HEK293 (cell line): ENCODE measurements at regions not wholly inside any gene's neighbourhood (a gene's known extent, or its start where the extent isn't known, plus 50 kb on each side); places are given as distances from the start of the nearest gene placed in this dataset.
"Not testable (repeated sequence)": the region's sequence is repeated elsewhere in the genome, so short reads cannot be mapped to it uniquely, and the experiment has no call there.

Experiments
- CTCF ChIA-PET: fragments of 350-600 bp; formaldehyde crosslinking; extraction: SDS; loops from one replicate; lab custom pipeline; 2021; ENCODE audit warnings: antibody characterized with exemption; lab: Yijun Ruan, JAX
- POLR2A ChIA-PET: fragments of 300-600 bp; formaldehyde crosslinking; extraction: SDS; loops from one replicate; lab custom pipeline; 2020; ENCODE audit warnings: antibody characterized with exemption, inconsistent platforms; lab: Yijun Ruan, JAX
- H3K27ac ChIP-seq: fragments of 200-500 bp; sonication (Bioruptor generic); 2 replicates; pipeline ENCODE4 v1.5.1; 2014; ENCODE audit warnings: low read depth, low read length, control low read depth, inconsistent platforms; ENCODE audit errors: extremely low read depth
- H3K36me3 ChIP-seq, 2 experiments: fragments of 200-500 bp in 1 of 2; sonication (Bioruptor generic) in 1 of 2; 1 replicate in 1 of 2; 2 replicates in 1 of 2; pipeline ENCODE4 v1.5.1; 2014 to 2017; ENCODE audit warnings: inconsistent platforms in 2 of 2, low read length in 2 of 2; ENCODE audit not compliant: control insufficient read depth in 2 of 2, insufficient read depth in 1 of 2
- H3K4me1 ChIP-seq: fragments of 200-500 bp; sonication (Bioruptor generic); 2 replicates; pipeline ENCODE4 v1.5.1; 2014; ENCODE audit warnings: mild to moderate bottlenecking, low read length, inconsistent platforms; ENCODE audit not compliant: control insufficient read depth, insufficient read depth
- H3K4me3 ChIP-seq: 2 replicates; pipeline ENCODE4 v1.5.1; 2011; ENCODE audit warnings: low read depth, mild to moderate bottlenecking, control low read depth, low read length, moderate library complexity
- H3K9me3 ChIP-seq: fragments of 200-500 bp; sonication (Bioruptor generic); 2 replicates; pipeline ENCODE4 v1.5.1; 2014; ENCODE audit warnings: low read depth, low read length, inconsistent platforms; ENCODE audit not compliant: control insufficient read depth, insufficient read depth
- BCL11A ChIP-seq: fragments of 450-650 bp; formaldehyde crosslinking; IDR thresholded peaks from 2 replicates; pipeline ENCODE4 v1.5.1; 2016; ENCODE audit warnings: low read depth, missing biosample characterization, missing genetic modification characterization
- GLIS2 ChIP-seq: fragments of 450-650 bp; formaldehyde crosslinking; IDR thresholded peaks from 2 replicates; pipeline ENCODE4 v1.5.1; 2016; ENCODE audit warnings: missing biosample characterization, missing genetic modification characterization
- ZBTB17 ChIP-seq: fragments of 450-650 bp; formaldehyde crosslinking; IDR thresholded peaks from 2 replicates; pipeline ENCODE4 v1.5.1; 2016; ENCODE audit warnings: missing biosample characterization, missing genetic modification characterization
- ZBTB8A ChIP-seq: fragments of 450-650 bp; formaldehyde crosslinking; IDR thresholded peaks from 2 replicates; pipeline ENCODE4 v1.5.1; 2016; ENCODE audit warnings: missing biosample characterization, missing genetic modification characterization
- ZNF146 ChIP-seq: fragments of 450-650 bp; formaldehyde crosslinking; IDR thresholded peaks from 2 replicates; pipeline ENCODE4 v1.5.1; 2016; ENCODE audit warnings: missing biosample characterization, missing genetic modification characterization
- ZNF157 ChIP-seq: fragments of 450-650 bp; formaldehyde crosslinking; IDR thresholded peaks from 2 replicates; pipeline ENCODE4 v1.5.1; 2016; ENCODE audit warnings: missing biosample characterization, missing genetic modification characterization
- ZNF2 ChIP-seq: fragments of 450-650 bp; formaldehyde crosslinking; IDR thresholded peaks from 2 replicates; pipeline ENCODE4 v1.5.1; 2016; ENCODE audit warnings: missing biosample characterization, missing genetic modification characterization
- ZNF350 ChIP-seq: fragments of 450-650 bp; formaldehyde crosslinking; IDR thresholded peaks from 2 replicates; pipeline ENCODE4 v1.5.0; 2017; ENCODE audit warnings: missing biosample characterization, mild to moderate bottlenecking, missing genetic modification characterization
- ZNF404 ChIP-seq: fragments of 450-650 bp; formaldehyde crosslinking; IDR thresholded peaks from 2 replicates; pipeline ENCODE4 v1.5.1; 2017; ENCODE audit warnings: missing biosample characterization, missing genetic modification characterization
- ZNF473 ChIP-seq: fragments of 450-650 bp; formaldehyde crosslinking; IDR thresholded peaks from 2 replicates; pipeline ENCODE4 v1.5.1; 2017; ENCODE audit warnings: missing biosample characterization, missing genetic modification characterization
- ZNF501 ChIP-seq: fragments of 450-650 bp; formaldehyde crosslinking; IDR thresholded peaks from 2 replicates; pipeline ENCODE4 v1.5.1; 2016; ENCODE audit warnings: missing biosample characterization, missing genetic modification characterization
- ZNF544 ChIP-seq: fragments of 450-650 bp; formaldehyde crosslinking; IDR thresholded peaks from 2 replicates; pipeline ENCODE4 v1.5.0; 2017; ENCODE audit warnings: missing biosample characterization, missing genetic modification characterization
- ZNF558 ChIP-seq: fragments of 450-650 bp; formaldehyde crosslinking; IDR thresholded peaks from 2 replicates; pipeline ENCODE4 v1.5.1; 2016; ENCODE audit warnings: missing biosample characterization, missing genetic modification characterization
- ZNF580 ChIP-seq: fragments of 450-650 bp; formaldehyde crosslinking; IDR thresholded peaks from 2 replicates; pipeline ENCODE4 v1.5.1; 2016; ENCODE audit warnings: missing biosample characterization, missing genetic modification characterization
- ZNF830 ChIP-seq: fragments of 450-650 bp; IDR thresholded peaks from 2 replicates; pipeline ENCODE4 v1.5.0; 2018; ENCODE audit warnings: missing biosample characterization, missing genetic modification characterization, low read depth, mild to moderate bottlenecking, moderate library complexity
- ZSCAN16 ChIP-seq: fragments of 450-650 bp; formaldehyde crosslinking; IDR thresholded peaks from 2 replicates; pipeline ENCODE4 v1.5.1; 2016; ENCODE audit warnings: missing biosample characterization, missing genetic modification characterization
- TF ChIP-seq, protein P1 (sequence below): fragments of 450-650 bp; formaldehyde crosslinking; IDR thresholded peaks from 2 replicates; pipeline ENCODE4 v1.5.1; 2016; ENCODE audit warnings: missing biosample characterization, missing genetic modification characterization

- TF ChIP-seq BCL11A: no peak
- CTCF ChIA-PET: no interaction called here
- H3K27ac ChIP-seq: no peak overlapping the region
Measured at GRCh38 chr12:28036940-28037339, 64.4 kb upstream of the PTHLH start.

DNA sequence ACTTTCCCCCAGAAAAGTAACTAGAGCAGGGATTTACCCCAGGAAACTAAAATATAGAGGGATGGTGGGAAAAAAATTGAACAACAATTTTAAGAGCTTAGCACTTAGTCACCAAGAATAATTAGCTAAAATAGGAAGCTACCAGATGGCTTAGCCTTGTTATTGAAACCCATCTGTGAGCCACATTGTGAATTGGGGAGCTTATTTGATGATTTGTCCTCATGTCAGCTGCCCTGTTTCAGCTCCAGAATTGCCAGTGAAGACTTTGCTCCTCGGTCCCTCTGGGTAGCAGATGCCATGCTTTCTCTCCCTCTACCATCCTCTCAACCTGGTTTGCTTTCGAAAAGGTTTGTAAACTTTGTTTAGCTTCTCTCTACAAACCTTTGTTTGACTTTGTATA lies 67.7 kb upstream of the PTHLH start:
- ChIA-PET POLR2A (no interaction called here), CTCF (interaction anchor here (0.6 kb wide), 1 partner anchor 605 kb away, joined by 3 read pairs; no protein-coding TSS in a partner anchor)
- H3K4me3 ChIP-seq: no peak overlapping the region
- TF ChIP-seq GLIS2 (tag by site-specific recombination): no peak
- TF ChIP-seq ZNF558: no peak
- no peak for TF ChIP-seq ZNF544 (tag by site-specific recombination)
- no peak for TF ChIP-seq ZNF501 (tag by site-specific recombination)
- no peak for TF ChIP-seq ZNF830 (tag by site-specific recombination)
- no peak for TF ChIP-seq ZNF473 (tag by site-specific recombination)
- TF ChIP-seq ZBTB17 (tag by site-specific recombination): no peak
- no peaks in the 10 kb centered on the region for H3K36me3 ChIP-seq
- no peaks in the 10 kb centered on the region for H3K4me1 ChIP-seq
- no peak overlapping the region for H3K27ac ChIP-seq
- no peaks in the 10 kb centered on the region for H3K9me3 ChIP-seq

More at GRCh38 chr12:28036940-28037339, 64.4 kb upstream of the PTHLH start:
- no peaks in the 10 kb centered on the region for H3K4me1 ChIP-seq
- POLR2A ChIA-PET: no interaction called here
- H3K9me3 ChIP-seq: no peaks in the 10 kb centered on the region
- no peaks in the 10 kb centered on the region for H3K36me3 ChIP-seq
- no peak overlapping the region for H3K4me3 ChIP-seq

- POLR2A ChIA-PET, H3K9me3 ChIP-seq, H3K36me3 ChIP-seq, H3K4me1 ChIP-seq, H3K4me3 ChIP-seq, H3K27ac ChIP-seq, CTCF ChIA-PET: not testable (repeated sequence)
- TF ChIP-seq ZNF580 (tag by site-specific recombination) (0 out of 2 replicates have a peak, but pooled peaks have one; percentile 41), ZNF146 (peak; percentile 96)
- TF ChIP-seq, protein P1, sequence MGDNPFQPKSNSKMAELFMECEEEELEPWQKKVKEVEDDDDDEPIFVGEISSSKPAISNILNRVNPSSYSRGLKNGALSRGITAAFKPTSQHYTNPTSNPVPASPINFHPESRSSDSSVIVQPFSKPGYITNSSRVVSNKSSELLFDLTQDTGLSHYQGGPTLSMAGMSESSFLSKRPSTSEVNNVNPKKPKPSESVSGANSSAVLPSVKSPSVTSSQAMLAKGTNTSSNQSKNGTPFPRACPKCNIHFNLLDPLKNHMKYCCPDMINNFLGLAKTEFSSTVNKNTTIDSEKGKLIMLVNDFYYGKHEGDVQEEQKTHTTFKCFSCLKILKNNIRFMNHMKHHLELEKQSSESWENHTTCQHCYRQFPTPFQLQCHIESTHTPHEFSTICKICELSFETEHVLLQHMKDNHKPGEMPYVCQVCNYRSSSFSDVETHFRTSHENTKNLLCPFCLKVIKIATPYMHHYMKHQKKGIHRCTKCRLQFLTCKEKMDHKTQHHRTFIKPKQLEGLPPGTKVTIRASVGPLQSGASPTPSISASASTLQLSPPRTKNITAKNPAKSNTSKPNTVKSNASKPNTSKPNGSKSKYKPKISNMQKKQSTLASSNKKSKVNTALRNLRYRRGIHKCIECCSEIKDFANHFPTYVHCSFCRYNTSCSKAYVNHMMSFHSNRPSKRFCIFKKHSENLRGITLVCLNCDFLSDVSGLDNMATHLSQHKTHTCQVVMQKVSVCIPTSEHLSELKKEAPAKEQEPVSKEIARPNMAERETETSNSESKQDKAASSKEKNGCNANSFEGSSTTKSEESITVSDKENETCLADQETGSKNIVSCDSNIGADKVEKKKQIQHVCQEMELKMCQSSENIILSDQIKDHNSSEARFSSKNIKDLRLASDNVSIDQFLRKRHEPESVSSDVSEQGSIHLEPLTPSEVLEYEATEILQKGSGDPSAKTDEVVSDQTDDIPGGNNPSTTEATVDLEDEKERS (tag by site-specific recombination): 0 out of 2 replicates have a peak, but pooled peaks have one; percentile 66
Measured at GRCh38 chr12:28046600-28046999, 74.1 kb upstream of the PTHLH start.

- ChIA-PET POLR2A (no interaction called here), CTCF (interaction anchor here (0.6 kb wide), 2 partner anchors 17 to 98 kb away, joined by 3 to 4 read pairs; no protein-coding TSS in a partner anchor)
- TF ChIP-seq ZNF157 (no peak), ZBTB8A (tag by site-specific recombination) (no peak), ZNF2 (no peak), ZNF404 (tag by site-specific recombination) (no peak), ZNF350 (tag by site-specific recombination) (no peak), ZSCAN16 (no peak)
- Histone ChIP-seq H3K36me3 (no peaks in the 10 kb centered on the region), H3K27ac (no peak overlapping the region), H3K4me3 (no peak overlapping the region), H3K4me1 (no peaks in the 10 kb centered on the region), H3K9me3 (no peaks in the 10 kb centered on the region)
Measured at GRCh38 chr12:28050606-28051005, 78.1 kb upstream of the PTHLH start.
